GM10248 (cell line): ENCODE measurements at regions not wholly inside any gene's neighbourhood (a gene's known extent, or its start where the extent isn't known, plus 50 kb on each side); places are given as distances from the start of the nearest gene placed in this dataset.
"Not testable (repeated sequence)": the region's sequence is repeated elsewhere in the genome, so short reads cannot be mapped to it uniquely, and the experiment has no call there.

Experiments
- CTCF ChIA-PET: fragments of 300-600 bp; sonication (Branson Sonifier 250); formaldehyde crosslinking; extraction: SDS; loops from one replicate; lab custom pipeline; 2021; ENCODE audit warnings: antibody characterized with exemption; lab: Yijun Ruan, JAX
- POLR2A ChIA-PET: fragments of 350-650 bp; sonication (Branson Sonifier 250); formaldehyde crosslinking; extraction: SDS; loops from one replicate; lab custom pipeline; 2020; ENCODE audit warnings: antibody characterized with exemption; lab: Yijun Ruan, JAX
- DNase-seq: peaks from one replicate; pipeline ENCODE4 v3.0.0; 2012; ENCODE audit errors: extremely low spot score
- TF ChIP-seq, protein P1 (sequence below): IDR thresholded peaks from 2 replicates; pipeline ENCODE4 v1.5.1; 2012; ENCODE audit warnings: mild to moderate bottlenecking, low read depth; ENCODE audit errors: extremely low read depth, missing control alignments, control extremely low read depth

DNA sequence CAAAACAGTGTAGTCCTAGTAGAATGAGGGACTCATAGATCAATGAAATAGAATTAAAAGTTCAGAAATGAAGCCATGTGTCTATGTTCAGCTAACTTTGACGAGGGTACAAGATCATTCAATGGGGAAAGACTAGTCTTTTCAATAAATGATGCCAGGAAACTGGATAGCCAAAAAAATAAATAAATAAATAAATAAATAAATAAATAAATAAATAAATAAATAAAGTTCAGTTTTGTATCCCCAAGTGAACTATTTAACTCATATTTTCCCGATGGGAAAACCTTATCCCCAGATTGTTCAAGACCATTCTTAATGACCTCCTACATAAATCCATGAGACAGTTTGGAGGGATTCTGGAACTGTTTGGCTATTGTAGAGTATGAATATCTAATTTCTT lies 277.1 kb upstream of the EYS start:
- CTCF ChIA-PET, result no interaction called here
- no peak for DNase-seq
- TF ChIP-seq, protein P1, sequence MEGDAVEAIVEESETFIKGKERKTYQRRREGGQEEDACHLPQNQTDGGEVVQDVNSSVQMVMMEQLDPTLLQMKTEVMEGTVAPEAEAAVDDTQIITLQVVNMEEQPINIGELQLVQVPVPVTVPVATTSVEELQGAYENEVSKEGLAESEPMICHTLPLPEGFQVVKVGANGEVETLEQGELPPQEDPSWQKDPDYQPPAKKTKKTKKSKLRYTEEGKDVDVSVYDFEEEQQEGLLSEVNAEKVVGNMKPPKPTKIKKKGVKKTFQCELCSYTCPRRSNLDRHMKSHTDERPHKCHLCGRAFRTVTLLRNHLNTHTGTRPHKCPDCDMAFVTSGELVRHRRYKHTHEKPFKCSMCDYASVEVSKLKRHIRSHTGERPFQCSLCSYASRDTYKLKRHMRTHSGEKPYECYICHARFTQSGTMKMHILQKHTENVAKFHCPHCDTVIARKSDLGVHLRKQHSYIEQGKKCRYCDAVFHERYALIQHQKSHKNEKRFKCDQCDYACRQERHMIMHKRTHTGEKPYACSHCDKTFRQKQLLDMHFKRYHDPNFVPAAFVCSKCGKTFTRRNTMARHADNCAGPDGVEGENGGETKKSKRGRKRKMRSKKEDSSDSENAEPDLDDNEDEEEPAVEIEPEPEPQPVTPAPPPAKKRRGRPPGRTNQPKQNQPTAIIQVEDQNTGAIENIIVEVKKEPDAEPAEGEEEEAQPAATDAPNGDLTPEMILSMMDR, result no peak
- POLR2A ChIA-PET, result no interaction called here

DNA sequence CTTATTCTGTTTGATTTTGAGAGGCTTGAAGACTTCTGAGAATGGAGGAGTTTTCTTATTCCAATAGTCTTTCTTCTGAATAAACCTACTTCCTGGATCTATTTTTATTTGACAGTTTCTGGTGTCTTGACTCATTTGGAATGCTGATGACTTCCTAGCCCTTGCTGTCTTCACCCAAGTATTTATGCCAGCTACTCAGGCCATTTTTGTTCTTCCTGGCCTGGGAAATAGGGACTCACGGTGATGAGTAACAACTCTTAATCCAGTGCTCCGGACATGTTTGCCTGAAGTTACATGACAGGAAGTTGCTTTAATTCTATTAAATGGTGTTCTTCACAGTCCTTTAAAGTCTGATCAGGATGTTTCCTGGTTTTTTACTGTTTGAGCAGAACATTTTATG lies 272.1 kb upstream of the EYS start:
- ChIA-PET CTCF (no interaction called here), POLR2A (no interaction called here)
- TF ChIP-seq, protein P1, result no peak
- DNase-seq, result no peak

DNA sequence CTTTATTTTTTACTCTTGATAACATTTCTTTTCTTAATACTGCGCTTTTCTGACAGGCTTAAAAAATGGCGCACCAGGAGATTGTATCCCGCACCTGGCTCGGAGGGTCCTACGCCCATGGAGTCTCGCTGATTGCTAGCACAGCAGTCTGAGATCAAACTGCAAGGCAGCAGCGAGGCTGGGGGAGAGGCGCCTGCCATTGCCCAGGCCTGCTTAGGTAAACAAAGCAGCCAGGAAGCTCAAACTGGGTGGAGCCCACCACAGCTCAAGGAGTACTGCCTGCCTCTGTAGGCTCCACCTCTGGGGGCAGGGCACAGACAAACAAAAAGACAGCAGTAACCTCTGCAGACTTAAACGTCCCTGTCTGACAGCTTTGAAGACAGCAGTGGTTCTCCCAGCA lies 264.2 kb upstream of the EYS start:
- CTCF ChIA-PET, DNase-seq, POLR2A ChIA-PET: not testable (repeated sequence)

DNA sequence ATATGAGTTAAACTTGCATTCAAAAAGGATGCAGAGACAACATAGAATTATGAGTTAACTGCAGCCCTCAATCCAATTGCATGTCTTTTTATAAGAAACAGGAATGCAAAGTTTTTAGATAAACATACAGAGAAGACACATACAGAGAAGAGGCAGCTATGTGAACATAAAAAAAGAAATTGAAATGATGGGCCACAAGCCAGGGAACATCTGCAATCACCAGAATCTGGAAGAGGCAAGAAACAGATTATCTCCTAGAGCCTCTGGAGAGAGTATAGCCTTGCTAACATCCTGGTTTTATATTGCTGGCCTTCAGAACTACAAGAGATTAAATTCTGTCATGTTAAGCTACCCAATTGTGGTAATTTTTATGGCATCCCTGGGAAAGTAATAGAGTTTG lies 257.2 kb upstream of the EYS start:
- TF ChIP-seq, protein P1, result no peak
- no peak for DNase-seq
- ChIA-PET CTCF (no interaction called here), POLR2A (no interaction called here)

DNA sequence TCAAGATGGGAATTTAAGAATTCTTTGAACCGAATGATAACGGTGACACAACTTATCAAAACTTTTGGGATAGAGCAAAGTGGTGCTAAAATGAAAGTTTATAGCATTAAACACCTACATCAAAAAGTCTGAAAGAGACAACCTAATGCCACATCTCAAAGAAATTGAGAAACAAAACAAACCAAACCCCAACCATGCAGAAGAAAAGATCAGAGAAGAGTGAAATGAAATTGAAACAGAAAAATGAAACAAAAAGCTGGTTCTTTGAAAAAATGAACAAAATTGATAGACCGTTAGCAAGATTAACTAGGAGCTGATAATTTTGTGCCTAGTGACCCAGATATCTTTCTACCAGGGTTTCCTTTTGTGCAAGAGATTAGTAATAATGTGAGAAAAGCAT lies 248.0 kb upstream of the EYS start:
- TF ChIP-seq, protein P1, result no peak
- ChIA-PET CTCF (no interaction called here), POLR2A (no interaction called here)
- no peak for DNase-seq

DNA sequence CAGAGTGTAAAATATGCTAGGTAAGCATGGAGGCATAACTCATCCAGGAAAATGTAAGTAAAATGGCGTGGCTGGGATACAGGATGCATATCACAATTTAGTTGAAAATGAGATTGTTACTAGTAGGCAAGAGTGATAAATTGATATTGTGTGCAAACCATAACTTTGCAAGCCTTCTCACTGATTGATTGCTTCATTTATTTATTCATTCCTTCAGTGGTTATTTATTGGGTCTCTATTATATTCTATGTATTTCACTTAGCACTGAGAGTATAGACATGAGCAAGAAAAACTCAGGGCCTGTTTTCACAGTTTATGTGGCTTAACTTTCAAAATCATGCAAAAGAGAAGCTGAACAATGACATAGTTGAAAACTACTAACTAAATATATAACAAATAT lies 241.0 kb upstream of the EYS start:
- TF ChIP-seq, protein P1, result no peak
- POLR2A ChIA-PET, result no interaction called here
- CTCF ChIA-PET, result no interaction called here
- no peak for DNase-seq

DNA sequence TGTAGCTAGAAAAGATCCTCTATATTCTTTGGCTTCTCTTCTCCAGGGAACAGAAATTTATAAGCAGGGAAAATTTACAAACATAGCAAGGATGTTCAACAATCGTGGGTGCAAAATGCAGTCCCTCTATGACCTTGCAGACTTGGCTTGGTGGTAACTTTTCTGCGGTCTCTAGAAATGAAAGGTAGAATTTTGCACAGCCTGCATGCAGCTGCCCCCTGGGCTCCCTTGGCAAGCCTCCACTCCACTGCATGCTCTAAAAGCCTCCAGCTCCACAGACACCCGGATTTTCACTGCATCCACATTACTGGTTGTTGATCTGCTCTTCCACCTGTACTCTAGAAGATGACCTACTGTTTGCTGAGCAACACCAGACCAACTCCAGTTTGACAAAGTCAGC lies 236.5 kb upstream of the EYS start:
- TF ChIP-seq, protein P1, result no peak
- DNase-seq, result no peak
- ChIA-PET POLR2A (no interaction called here), CTCF (interaction anchor here (1.5 kb wide), 1 partner anchor 14 kb away, joined by 4 read pairs; no protein-coding TSS in a partner anchor)
